Breast epithelium (tissue), 4 donors: ENCODE measurements at regions not wholly inside any gene's neighbourhood (a gene's known extent, or its start where the extent isn't known, plus 50 kb on each side); places are given as distances from the start of the nearest gene placed in this dataset.

ENCODE experiments used
- DNase-seq, 2 donors: peaks; one replicate each; pipeline ENCODE4 v3.0.0-alpha.2; 2019; ENCODE audit warnings: low spot score in 2 of 2
- H3K27ac ChIP-seq, 2 donors: fragments of 200-600 bp; sonication (generic) in 1 of 2; one replicate each; pipeline ENCODE4 v1.5.1; 2016 to 2019; ENCODE audit warnings: mild to moderate bottlenecking in 1 of 2
- H3K27me3 ChIP-seq, 2 donors: fragments of 200-600 bp; sonication (generic) in 1 of 2; one replicate each; pipeline versions ENCODE4 v1.5.1 to v1.6.0; 2017 to 2019; ENCODE audit warnings: control low read depth in 1 of 2, mild to moderate bottlenecking in 1 of 2
- H3K36me3 ChIP-seq: fragments of 200-600 bp; one replicate; pipeline ENCODE4 v1.5.1; 2019
- H3K4me1 ChIP-seq, 2 donors: fragments of 200-600 bp; sonication (generic); one replicate each; pipeline ENCODE4 v1.5.1; 2016 to 2019; ENCODE audit warnings: control low read depth in 1 of 2
- H3K4me3 ChIP-seq, 3 donors: fragments of 200-600 bp; sonication (generic); 1 replicate in 2 of 3; 2 replicates in 1 of 3; pipeline ENCODE4 v1.5.1; 2016 to 2019; ENCODE audit warnings: mild to moderate bottlenecking in 3 of 3, moderate library complexity in 2 of 3
- H3K9me3 ChIP-seq, 2 donors: fragments of 200-600 bp; sonication (generic) in 1 of 2; one replicate each; pipeline ENCODE4 v1.5.1; 2016 to 2019; ENCODE audit warnings: control low read depth in 1 of 2
- CTCF ChIP-seq, 3 donors: fragments of 450-650 bp; IDR thresholded peaks; one replicate each; pipeline ENCODE4 v1.5.1; 2016 to 2017; ENCODE audit warnings: antibody characterized with exemption in 3 of 3, mild to moderate bottlenecking in 3 of 3, moderate library complexity in 3 of 3
- POLR2A ChIP-seq: fragments of 450-650 bp; IDR thresholded peaks from one replicate; pipeline ENCODE4 v1.6.1; 2016; ENCODE audit warnings: antibody characterized with exemption, mild to moderate bottlenecking, moderate library complexity
- POLR2AphosphoS5 ChIP-seq, 3 donors: sonication (generic); formaldehyde crosslinking; IDR thresholded peaks; one replicate each; pipeline ENCODE4 v1.6.1; 2017; ENCODE audit warnings: antibody characterized with exemption in 3 of 3
- intact Hi-C: fragments of 100-400 bp; cut with DNase I; formaldehyde crosslinking; loops from one replicate; pipeline ENCODE4 v1.15.1; 2023; ENCODE audit warnings: low total_unique reads

- H3K9me3 ChIP-seq: no peaks in the 10 kb centered on the region
- no peak overlapping the region for H3K27ac ChIP-seq
- H3K27me3 ChIP-seq: no peaks in the 10 kb centered on the region
- H3K4me1 ChIP-seq: no peaks in the 10 kb centered on the region
- TF ChIP-seq POLR2A (no peak), CTCF (IDR thresholded peaks at IDR 0.05) (no peak), POLR2AphosphoS5 (IDR thresholded peaks at IDR 0.05) (no peak)
- H3K4me3 ChIP-seq: no peak overlapping the region
- H3K36me3 ChIP-seq: no peaks in the 10 kb centered on the region
- DNase-seq: no peak
- intact Hi-C loops: loop anchor here (10.0 kb wide), 1 partner anchor 1591 kb away; no protein-coding TSS in a partner anchor
These were observed 404.6 kb downstream of the SOX9 start for GRCh38 chr17:72525225-72526015.

GRCh38 chr17:72526769-72527168 lies 405.9 kb downstream of the SOX9 start:
- no peaks in the 10 kb centered on the region for H3K4me1 ChIP-seq
- no peak for DNase-seq
- intact Hi-C loops: loop anchor here (10.0 kb wide), 1 partner anchor 1592 kb away; no protein-coding TSS in a partner anchor
- H3K27ac ChIP-seq: no peak overlapping the region
- H3K36me3 ChIP-seq: no peaks in the 10 kb centered on the region
- H3K9me3 ChIP-seq: no peaks in the 10 kb centered on the region
- no peak overlapping the region for H3K4me3 ChIP-seq
- H3K27me3 ChIP-seq: no peaks in the 10 kb centered on the region
- TF ChIP-seq CTCF (IDR thresholded peaks at IDR 0.05) (no peak), POLR2AphosphoS5 (IDR thresholded peaks at IDR 0.05) (no peak), POLR2A (no peak)

- H3K36me3 ChIP-seq: no peaks in the 10 kb centered on the region
- intact Hi-C loops: loop anchor here (10.0 kb wide), 1 partner anchor 1593 kb away; no protein-coding TSS in a partner anchor
These were observed 407.0 kb downstream of the SOX9 start for GRCh38 chr17:72527789-72528188.

DNA sequence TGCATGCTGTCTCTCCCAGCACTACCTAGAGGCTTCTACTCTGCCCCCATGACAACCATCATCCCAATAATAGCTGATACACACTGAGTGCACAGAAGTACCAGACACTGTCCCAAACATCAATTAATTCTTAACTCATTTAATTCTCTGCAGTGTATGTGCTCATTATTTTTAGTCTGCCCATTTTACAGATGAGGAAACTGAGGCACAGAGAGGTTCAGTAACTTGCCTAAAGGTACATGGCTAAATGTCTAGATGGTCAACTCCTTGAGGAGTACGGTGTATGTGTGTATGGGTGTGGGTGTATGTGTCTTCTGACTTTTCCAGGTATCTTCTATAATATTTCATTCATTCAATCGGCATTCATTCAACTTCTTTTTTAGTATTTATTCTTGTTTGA lies 407.9 kb downstream of the SOX9 start:
- H3K4me1 ChIP-seq: no peaks in the 10 kb centered on the region
- intact Hi-C loops: loop anchor here (10.0 kb wide), 1 partner anchor 1594 kb away; no protein-coding TSS in a partner anchor
- no peak for TF ChIP-seq CTCF (IDR thresholded peaks at IDR 0.05)
- TF ChIP-seq POLR2AphosphoS5 (IDR thresholded peaks at IDR 0.05): no peak
- H3K27me3 ChIP-seq: no peaks in the 10 kb centered on the region
- H3K27ac ChIP-seq: no peak overlapping the region
- H3K4me3 ChIP-seq: no peak overlapping the region
- peaks cover 0 to under 1% of the 10 kb centered on the region in 2 donors for H3K9me3 ChIP-seq
- H3K36me3 ChIP-seq: no peaks in the 10 kb centered on the region
- no peak for DNase-seq

More at GRCh38 chr17:72527789-72528188, 407.0 kb downstream of the SOX9 start:
- TF ChIP-seq CTCF (IDR thresholded peaks at IDR 0.05): no peak
- no peak for TF ChIP-seq POLR2A
- TF ChIP-seq POLR2AphosphoS5 (IDR thresholded peaks at IDR 0.05): no peak
- Histone ChIP-seq H3K27ac (no peak overlapping the region), H3K4me3 (no peak overlapping the region), H3K4me1 (no peaks in the 10 kb centered on the region), H3K27me3 (no peaks in the 10 kb centered on the region), H3K9me3 (no peaks in the 10 kb centered on the region)
- no peak for DNase-seq

DNA sequence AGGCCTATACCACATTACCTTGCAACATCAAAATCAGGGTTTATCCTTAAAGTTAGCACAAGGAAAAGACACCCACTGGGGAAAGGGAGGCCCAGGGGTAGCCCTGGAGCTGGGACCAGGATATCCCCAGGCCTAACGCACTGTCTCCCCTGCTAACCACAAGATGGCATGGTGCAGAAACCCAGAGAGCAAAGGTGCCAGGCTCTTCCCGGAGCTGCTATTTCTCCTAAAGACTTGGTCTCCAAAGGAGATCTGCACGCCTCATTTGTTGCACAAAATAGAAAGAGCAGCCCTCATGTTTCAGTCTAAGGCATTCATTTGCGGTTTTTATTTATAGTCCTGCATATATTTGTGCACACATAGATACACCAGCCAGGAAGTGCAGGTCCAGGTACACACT lies 408.6 kb downstream of the SOX9 start:
- Histone ChIP-seq H3K9me3 (peaks cover 0 to 7% of the 10 kb centered on the region in 2 donors), H3K27me3 (no peaks in the 10 kb centered on the region), H3K27ac (no peak overlapping the region), H3K4me3 (no peak overlapping the region), H3K36me3 (no peaks in the 10 kb centered on the region), H3K4me1 (no peaks in the 10 kb centered on the region)
- TF ChIP-seq POLR2A (no peak), CTCF (IDR thresholded peaks at IDR 0.05) (no peak), POLR2AphosphoS5 (IDR thresholded peaks at IDR 0.05) (no peak)
- intact Hi-C loops: loop anchor here (10.0 kb wide), 1 partner anchor 1595 kb away; no protein-coding TSS in a partner anchor
- DNase-seq: no peak
